SK-N-SH (cell line): ENCODE measurements at regions not wholly inside any gene's neighbourhood (a gene's known extent, or its start where the extent isn't known, plus 50 kb on each side); places are given as distances from the start of the nearest gene placed in this dataset.

Experiments used
- CTCF ChIP-seq: fragments of 200-600 bp; sonication (generic); IDR thresholded peaks from 2 replicates; pipeline ENCODE4 v1.6.1; 2017; ENCODE audit warnings: antibody characterized with exemption, mild to moderate bottlenecking, moderate library complexity
- MAX ChIP-seq: IDR thresholded peaks from 2 replicates; pipeline ENCODE4 v1.4.0; 2012; ENCODE audit warnings: low read depth

GRCh38 chr3:147756476-147756875 is 347.3 kb downstream of the ZIC1 start:
- no peak for TF ChIP-seq CTCF
- TF ChIP-seq MAX = no peak
